Tibial nerve (tissue), 4 donors: ENCODE measurements at regions not wholly inside any gene's neighbourhood (a gene's known extent, or its start where the extent isn't known, plus 50 kb on each side); places are given as distances from the start of the nearest gene placed in this dataset.
A peak's percentile ranks its signal among the peaks of the same experiment; 100 is the strongest.

Experiments used
- DNase-seq, 2 donors: peaks; one replicate each; pipeline ENCODE4 v3.0.0-alpha.2; 2019; ENCODE audit warnings: low spot score in 2 of 2
- H3K27ac ChIP-seq, 4 donors: fragments of 200-600 bp; sonication (generic) in 3 of 4; one replicate each; pipeline ENCODE4 v1.5.1; 2017 to 2019; ENCODE audit warnings: mild to moderate bottlenecking in 1 of 4
- H3K27me3 ChIP-seq, 2 donors: fragments of 200-600 bp; sonication (generic) in 1 of 2; one replicate each; pipeline versions ENCODE4 v1.5.1 to v1.6.0; 2017 to 2019
- H3K36me3 ChIP-seq, 3 donors: fragments of 200-600 bp; sonication (generic); one replicate each; pipeline ENCODE4 v1.5.1; 2018 to 2019
- H3K4me1 ChIP-seq, 4 donors: fragments of 200-600 bp; sonication (generic) in 3 of 4; one replicate each; pipeline ENCODE4 v1.5.1; 2017 to 2019
- H3K4me3 ChIP-seq, 4 donors: fragments of 200-600 bp; sonication (generic) in 3 of 4; one replicate each; pipeline ENCODE4 v1.5.1; 2017 to 2019; ENCODE audit warnings: mild to moderate bottlenecking in 1 of 4, moderate library complexity in 1 of 4
- H3K9me3 ChIP-seq, 4 donors: fragments of 200-600 bp; sonication (generic) in 3 of 4; one replicate each; pipeline ENCODE4 v1.5.1; 2017 to 2019
- CTCF ChIP-seq, 5 experiments: fragments of 200-600 bp in 3 of 5; fragments of 450-650 bp in 2 of 5; sonication (generic) in 3 of 5; IDR thresholded peaks; one replicate each; pipeline ENCODE4 v1.5.1; 2016 to 2019; ENCODE audit warnings: antibody characterized with exemption in 5 of 5, mild to moderate bottlenecking in 3 of 5, moderate library complexity in 2 of 5
- EP300 ChIP-seq, 2 donors: sonication (generic); formaldehyde crosslinking; IDR thresholded peaks; one replicate each; pipeline ENCODE4 v1.6.1; 2017; ENCODE audit warnings: antibody characterized with exemption in 2 of 2, mild to moderate bottlenecking in 1 of 2
- POLR2A ChIP-seq, 2 donors: fragments of 450-650 bp; IDR thresholded peaks; one replicate each; pipeline ENCODE4 v1.6.1; 2017; ENCODE audit warnings: antibody characterized with exemption in 2 of 2, mild to moderate bottlenecking in 2 of 2, moderate library complexity in 2 of 2
- WGBS, 2 donors: methylation state at CpG; one replicate each; pipeline ENCODE4 v1.1.5; 2018; 5-methylcytosine and 5-hydroxymethylcytosine counted together

- H3K27ac ChIP-seq = peak overlapping the region in 2 of 4 donors; percentile 7 to 9
- H3K4me1 ChIP-seq = peaks cover 0 to 10% (median 0%) of the 10 kb centered on the region in 4 donors
- 33 to 79% methylated on average over 1 of the region's 1 CpG for WGBS, 2 donors
- peak; percentile 77 to 91 for DNase-seq
- peak in 1 of 2 donors; percentile 86 for TF ChIP-seq EP300 (IDR thresholded peaks at IDR 0.05)
- peak; percentile 83 to 96 (median 92) for TF ChIP-seq CTCF (IDR thresholded peaks at IDR 0.05)
- TF ChIP-seq POLR2A (IDR thresholded peaks at IDR 0.05) = no peak
- no peak overlapping the region for H3K4me3 ChIP-seq
- H3K9me3 ChIP-seq = no peaks in the 10 kb centered on the region
- H3K36me3 ChIP-seq = no peaks in the 10 kb centered on the region
- H3K27me3 ChIP-seq = no peaks in the 10 kb centered on the region
Measured at GRCh38 chr6:134640975-134641429, 308.9 kb downstream of the ALDH8A1 start.

GRCh38 chr6:134640229-134640628 lies 309.7 kb downstream of the ALDH8A1 start:
- H3K27ac ChIP-seq = peak overlapping the region in 2 of 4 donors; percentile 3 to 9
- H3K9me3 ChIP-seq = no peaks in the 10 kb centered on the region
- H3K4me1 ChIP-seq = peaks cover 0 to 10% (median 0%) of the 10 kb centered on the region in 4 donors
- 90 to 94% methylated on average over 4 of the region's 4 CpGs for WGBS, 2 donors
- H3K36me3 ChIP-seq = no peaks in the 10 kb centered on the region
- no peaks in the 10 kb centered on the region for H3K27me3 ChIP-seq
- DNase-seq = no peak
- H3K4me3 ChIP-seq = no peak overlapping the region
- TF ChIP-seq CTCF (IDR thresholded peaks at IDR 0.05) (no peak), POLR2A (IDR thresholded peaks at IDR 0.05) (no peak), EP300 (IDR thresholded peaks at IDR 0.05) (no peak)

GRCh38 chr6:134637847-134638437 lies 312.0 kb downstream of the ALDH8A1 start:
- no peak overlapping the region for H3K4me3 ChIP-seq
- TF ChIP-seq POLR2A (IDR thresholded peaks at IDR 0.05) = no peak
- TF ChIP-seq EP300 (IDR thresholded peaks at IDR 0.05) = no peak
- TF ChIP-seq CTCF (IDR thresholded peaks at IDR 0.05) = no peak
- H3K9me3 ChIP-seq = no peaks in the 10 kb centered on the region
- no peak for DNase-seq
- H3K27ac ChIP-seq = no peak overlapping the region
- H3K27me3 ChIP-seq = no peaks in the 10 kb centered on the region
- WGBS, 2 donors = 94 to 97% methylated on average over 1 of the region's 1 CpG
- H3K36me3 ChIP-seq = no peaks in the 10 kb centered on the region
- H3K4me1 ChIP-seq = no peaks in the 10 kb centered on the region

- Histone ChIP-seq H3K27me3 (no peaks in the 10 kb centered on the region), H3K36me3 (no peaks in the 10 kb centered on the region), H3K27ac (no peak overlapping the region), H3K4me3 (no peak overlapping the region), H3K9me3 (no peaks in the 10 kb centered on the region), H3K4me1 (no peaks in the 10 kb centered on the region)
- TF ChIP-seq CTCF (IDR thresholded peaks at IDR 0.05) = no peak
- no peak for TF ChIP-seq EP300 (IDR thresholded peaks at IDR 0.05)
- no peak for TF ChIP-seq POLR2A (IDR thresholded peaks at IDR 0.05)
- DNase-seq = no peak
- WGBS, 2 donors = 85 to 89% methylated on average over 5 of the region's 5 CpGs
Measured at GRCh38 chr6:134637282-134637681, 312.6 kb downstream of the ALDH8A1 start.

GRCh38 chr6:134636186-134636799 lies 313.6 kb downstream of the ALDH8A1 start:
- H3K27ac ChIP-seq = no peak overlapping the region
- no peaks in the 10 kb centered on the region for H3K36me3 ChIP-seq
- H3K4me1 ChIP-seq = no peaks in the 10 kb centered on the region
- H3K9me3 ChIP-seq = no peaks in the 10 kb centered on the region
- H3K4me3 ChIP-seq = no peak overlapping the region
- 77 to 84% methylated on average over 7 of the region's 7 CpGs for WGBS, 2 donors
- TF ChIP-seq CTCF (IDR thresholded peaks at IDR 0.05) = no peak
- no peak for TF ChIP-seq POLR2A (IDR thresholded peaks at IDR 0.05)
- TF ChIP-seq EP300 (IDR thresholded peaks at IDR 0.05) = no peak
- no peaks in the 10 kb centered on the region for H3K27me3 ChIP-seq
- no peak for DNase-seq
